SU-DHL-6 (cell line): ENCODE measurements at regions not wholly inside any gene's neighbourhood (a gene's known extent, or its start where the extent isn't known, plus 50 kb on each side); places are given as distances from the start of the nearest gene placed in this dataset.

Experiments
- EZH2phosphoT487 ChIP-seq: fragments of 200-600 bp; sonication (generic), shearing (Covaris generic); conservative IDR thresholded peaks from 2 replicates; pipeline ENCODE4 v1.6.1; 2018; ENCODE audit warnings: mild to moderate bottlenecking, antibody characterized with exemption, low read length, moderate library complexity, mixed read lengths
- TF ChIP-seq, protein P1 (sequence below): fragments of 200-600 bp; sonication (generic); IDR thresholded peaks from one replicate; pipeline ENCODE4 v1.5.1; 2017; ENCODE audit warnings: antibody characterized with exemption, mild to moderate bottlenecking, low read length, moderate library complexity; ENCODE audit not compliant: insufficient read depth, poor library complexity, severe bottlenecking

DNA sequence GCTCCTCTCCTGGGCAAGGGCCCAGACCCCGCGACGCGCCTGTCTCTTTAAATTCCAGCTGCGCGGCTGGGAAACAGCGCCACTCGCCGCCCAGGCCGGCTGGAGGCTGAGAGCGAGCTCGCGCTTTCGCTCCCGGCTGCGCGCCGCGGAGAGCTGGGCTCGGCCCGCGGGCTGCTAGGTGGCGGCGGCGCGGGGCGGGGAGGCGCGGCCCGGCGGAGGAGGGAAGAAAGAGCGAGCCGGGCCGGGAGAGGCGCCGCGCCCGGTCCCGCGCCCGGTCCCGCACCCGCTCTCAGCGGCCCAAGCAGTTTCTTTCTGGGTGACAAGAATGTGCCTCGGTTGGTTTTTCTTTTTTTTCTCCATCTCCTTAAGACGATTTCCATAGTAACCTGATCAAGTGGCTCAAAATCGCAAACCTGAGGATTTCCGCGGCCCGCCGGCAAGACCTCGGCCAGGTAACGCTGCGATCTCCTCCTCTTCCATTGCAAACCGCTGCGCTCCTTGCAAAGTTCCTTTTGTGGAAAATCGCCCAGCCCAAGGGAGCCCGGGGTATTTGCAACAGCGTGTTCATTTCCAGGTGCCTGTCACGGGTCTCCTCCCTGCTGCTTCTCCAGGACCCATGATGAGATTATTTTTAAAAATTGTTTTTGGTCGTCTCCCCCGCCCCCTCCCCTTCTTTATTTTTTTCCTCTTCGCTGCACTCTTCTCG is 259.5 kb upstream of the E2F7 start:
- TF ChIP-seq, protein P1, sequence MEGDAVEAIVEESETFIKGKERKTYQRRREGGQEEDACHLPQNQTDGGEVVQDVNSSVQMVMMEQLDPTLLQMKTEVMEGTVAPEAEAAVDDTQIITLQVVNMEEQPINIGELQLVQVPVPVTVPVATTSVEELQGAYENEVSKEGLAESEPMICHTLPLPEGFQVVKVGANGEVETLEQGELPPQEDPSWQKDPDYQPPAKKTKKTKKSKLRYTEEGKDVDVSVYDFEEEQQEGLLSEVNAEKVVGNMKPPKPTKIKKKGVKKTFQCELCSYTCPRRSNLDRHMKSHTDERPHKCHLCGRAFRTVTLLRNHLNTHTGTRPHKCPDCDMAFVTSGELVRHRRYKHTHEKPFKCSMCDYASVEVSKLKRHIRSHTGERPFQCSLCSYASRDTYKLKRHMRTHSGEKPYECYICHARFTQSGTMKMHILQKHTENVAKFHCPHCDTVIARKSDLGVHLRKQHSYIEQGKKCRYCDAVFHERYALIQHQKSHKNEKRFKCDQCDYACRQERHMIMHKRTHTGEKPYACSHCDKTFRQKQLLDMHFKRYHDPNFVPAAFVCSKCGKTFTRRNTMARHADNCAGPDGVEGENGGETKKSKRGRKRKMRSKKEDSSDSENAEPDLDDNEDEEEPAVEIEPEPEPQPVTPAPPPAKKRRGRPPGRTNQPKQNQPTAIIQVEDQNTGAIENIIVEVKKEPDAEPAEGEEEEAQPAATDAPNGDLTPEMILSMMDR: no peak
- TF ChIP-seq EZH2phosphoT487: no peak
